ENCODE measurements at regions not wholly inside any gene's neighbourhood (a gene's known extent, or its start where the extent isn't known, plus 50 kb on each side); places are given as distances from the start of the nearest gene placed in this dataset.

GRCh38 chr14:98945611-98946570, 326.1 kb downstream of the BCL11B start:
- no peak for TF ChIP-seq CTCF (IDR thresholded peaks at IDR 0.05; ENCODE audit: insufficient read depth, low read length, missing control alignments)
- CTCF ChIA-PET: no interaction called here

GRCh38 chr14:98946940-98947339, 325.1 kb downstream of the BCL11B start:
- DNase-seq (ENCODE audit: low read depth, low spot score): no peak
- H3K4me3 ChIP-seq (ENCODE audit: low read depth, low read length): no peak overlapping the region
- ChIA-PET CTCF (no interaction called here), POLR2A (no interaction called here)
- TF ChIP-seq CTCF (IDR thresholded peaks at IDR 0.05; ENCODE audit: insufficient read depth, low read length, missing control alignments): no peak

More at GRCh38 chr14:98945611-98946570, 326.1 kb downstream of the BCL11B start:
- no peak overlapping the region for H3K4me3 ChIP-seq (ENCODE audit: low read depth, low read length)
- no peak for DNase-seq (ENCODE audit: low read depth, low spot score)
- POLR2A ChIA-PET: no interaction called here

GRCh38 chr14:98947911-98948595, 323.9 kb downstream of the BCL11B start:
- POLR2A ChIA-PET: no interaction called here
- DNase-seq (ENCODE audit: low read depth, low spot score): no peak
- no peak for TF ChIP-seq CTCF (IDR thresholded peaks at IDR 0.05; ENCODE audit: insufficient read depth, low read length, missing control alignments)
- H3K4me3 ChIP-seq (ENCODE audit: low read depth, low read length): no peak overlapping the region
- CTCF ChIA-PET: no interaction called here

GRCh38 chr14:98949051-98949450, 322.9 kb downstream of the BCL11B start:
- TF ChIP-seq CTCF (IDR thresholded peaks at IDR 0.05; ENCODE audit: insufficient read depth, low read length, missing control alignments): no peak
- H3K4me3 ChIP-seq (ENCODE audit: low read depth, low read length): no peak overlapping the region
- ChIA-PET CTCF (no interaction called here), POLR2A (no interaction called here)
- no peak for DNase-seq (ENCODE audit: low read depth, low spot score)

- ChIA-PET POLR2A (no interaction called here), CTCF (no interaction called here)
- DNase-seq (ENCODE audit: low read depth, low spot score): no peak
- no peak for TF ChIP-seq CTCF (IDR thresholded peaks at IDR 0.05; ENCODE audit: insufficient read depth, low read length, missing control alignments)
- no peak overlapping the region for H3K4me3 ChIP-seq (ENCODE audit: low read depth, low read length)
These were observed 322.4 kb downstream of the BCL11B start for GRCh38 chr14:98949481-98950135.

- TF ChIP-seq CTCF (IDR thresholded peaks at IDR 0.05; ENCODE audit: insufficient read depth, low read length, missing control alignments): no peak
- ChIA-PET POLR2A (no interaction called here), CTCF (no interaction called here)
- no peak overlapping the region for H3K4me3 ChIP-seq (ENCODE audit: low read depth, low read length)
- DNase-seq (ENCODE audit: low read depth, low spot score): no peak
These were observed 321.6 kb downstream of the BCL11B start for GRCh38 chr14:98950353-98950895.

All from AG04449 (cell line).